ENCODE measurements at regions not wholly inside any gene's neighbourhood (a gene's known extent, or its start where the extent isn't known, plus 50 kb on each side); places are given as distances from the start of the nearest gene placed in this dataset.
A peak's percentile ranks its signal among the peaks of the same experiment; 100 is the strongest.
"Not testable (repeated sequence)": the region's sequence is repeated elsewhere in the genome, so short reads cannot be mapped to it uniquely, and the experiment has no call there.

DNA sequence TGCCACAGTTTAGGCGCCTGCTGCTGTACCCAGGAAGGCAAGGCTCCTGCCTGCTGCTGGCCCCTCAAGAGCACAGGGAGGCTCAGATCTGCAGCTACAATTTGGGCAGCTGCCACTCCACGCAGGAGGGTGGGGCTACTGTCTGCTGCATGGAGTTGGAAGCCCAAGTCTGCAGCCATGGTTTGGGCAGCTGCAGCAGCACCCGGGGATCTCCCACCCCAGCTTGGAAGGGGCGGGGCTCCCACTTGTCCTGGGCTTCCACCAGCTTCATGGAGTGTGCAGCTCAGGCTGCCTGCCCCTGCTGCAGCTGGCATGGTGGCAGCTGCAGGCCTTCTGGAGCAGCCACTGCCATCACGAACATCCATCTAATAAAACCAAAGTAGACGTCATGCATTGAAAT, 512.9 kb downstream of the PYDC2 start:
- no peak for DNase-seq

DNA sequence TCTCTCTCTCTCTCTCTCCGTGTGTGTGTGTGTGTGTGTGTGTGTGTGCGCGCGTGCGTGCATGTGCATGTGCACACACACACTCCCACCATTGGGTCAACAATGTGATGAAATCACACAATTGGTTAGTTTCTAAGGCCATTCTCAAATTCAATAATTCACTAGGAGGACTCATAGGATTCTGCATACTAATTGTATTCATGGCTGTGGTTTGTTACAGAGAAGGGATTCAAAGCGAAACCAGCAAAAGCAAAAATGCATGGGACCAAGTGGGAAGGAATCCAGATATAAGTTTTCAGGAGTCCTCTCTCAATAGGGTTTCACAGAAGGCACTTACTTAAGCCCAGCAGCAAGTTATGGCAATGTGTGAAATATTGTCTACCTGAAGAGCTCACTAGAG, 515.0 kb downstream of the PYDC2 start:
- no peak for DNase-seq

GRCh38 chr3:191980443-191980842, 519.5 kb downstream of the PYDC2 start:
- no peak for DNase-seq

DNA sequence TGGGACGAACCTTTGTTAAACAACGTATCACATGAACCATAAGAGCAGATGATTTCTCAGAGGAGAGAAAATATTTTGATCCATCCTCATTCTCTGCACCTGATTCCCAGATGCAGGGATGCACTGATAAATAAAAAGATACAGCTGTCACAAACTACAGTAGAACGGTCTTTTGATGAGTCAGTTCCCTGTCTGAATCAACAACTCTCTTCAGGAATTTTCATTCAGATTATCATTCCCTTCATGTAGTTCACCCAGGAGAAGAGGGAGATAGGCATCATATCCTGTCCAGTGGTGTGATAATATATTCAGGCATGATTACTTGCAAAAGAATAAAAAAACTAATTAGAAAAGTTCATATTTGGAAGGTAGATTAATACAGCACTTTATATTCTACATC, 521.5 kb downstream of the PYDC2 start:
- DNase-seq = no peak

DNA sequence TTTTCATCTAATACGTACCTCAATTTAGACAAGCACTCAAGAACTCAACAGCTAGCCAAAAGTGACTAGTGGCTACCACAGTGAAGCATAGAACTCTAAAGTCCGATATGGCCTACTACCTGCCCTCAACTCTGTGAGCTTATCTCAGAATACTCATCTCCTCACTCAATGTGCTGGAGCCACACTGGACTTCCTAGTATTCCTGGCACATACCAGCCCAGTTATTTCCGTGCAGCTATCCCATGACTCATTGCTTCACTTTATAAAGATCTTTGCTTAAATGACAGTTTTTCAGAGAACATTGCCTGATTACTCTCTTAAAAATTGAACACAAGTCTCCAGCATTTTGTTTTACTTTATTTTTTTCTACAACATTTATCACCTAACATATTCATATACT, 524.7 kb downstream of the PYDC2 start:
- no peak for DNase-seq

- DNase-seq = no peak
These were observed 526.9 kb downstream of the PYDC2 start for GRCh38 chr3:191987831-191988350.

DNA sequence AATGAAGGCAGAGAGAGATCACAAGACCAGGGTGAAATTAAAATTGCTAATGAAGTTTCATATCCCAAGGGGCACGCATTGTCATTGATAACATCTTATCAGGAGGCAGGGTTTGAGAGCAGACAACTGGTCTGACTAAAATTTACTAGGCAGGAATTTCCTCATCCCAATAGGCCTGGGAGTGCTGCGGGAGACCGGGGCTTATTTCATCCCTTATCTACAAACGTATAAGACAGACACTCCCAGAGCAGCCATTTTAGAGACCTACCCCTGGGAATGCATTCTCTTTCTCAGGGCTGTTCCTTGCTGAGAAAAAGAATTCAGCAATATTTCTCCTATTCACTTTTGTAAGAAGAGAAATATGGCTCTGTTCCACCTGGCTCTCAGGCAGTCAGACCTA, 533.0 kb downstream of the PYDC2 start:
- not testable (repeated sequence) for DNase-seq

GRCh38 chr3:191997093-191997492, 536.1 kb downstream of the PYDC2 start:
- no peak for DNase-seq

- no peak for DNase-seq
These were observed 536.8 kb downstream of the PYDC2 start for GRCh38 chr3:191997579-191998268.

GRCh38 chr3:192001218-192001617, 540.3 kb downstream of the PYDC2 start:
- DNase-seq = no peak

DNA sequence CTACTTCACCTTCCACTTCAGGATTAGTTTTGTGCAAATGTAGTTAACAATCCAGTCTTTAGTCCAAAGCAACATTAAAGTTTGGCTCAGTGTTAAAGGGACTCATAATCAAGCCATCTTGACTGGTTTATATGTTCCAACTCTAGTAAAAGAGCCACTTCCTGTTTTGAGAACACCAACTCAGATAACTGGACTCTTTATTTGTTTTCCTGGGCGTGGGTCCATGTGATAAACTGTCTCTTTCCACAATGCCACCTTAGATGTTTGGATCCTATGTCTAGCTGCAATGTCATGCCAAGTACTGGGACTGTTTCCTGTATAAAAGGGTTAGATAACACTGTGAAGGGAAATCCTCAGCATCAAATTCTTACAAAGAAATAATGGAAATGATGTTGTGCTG, 545.0 kb downstream of the PYDC2 start:
- DNase-seq = no peak

GRCh38 chr3:192009903-192010302, 548.9 kb downstream of the PYDC2 start:
- DNase-seq = no peak

DNA sequence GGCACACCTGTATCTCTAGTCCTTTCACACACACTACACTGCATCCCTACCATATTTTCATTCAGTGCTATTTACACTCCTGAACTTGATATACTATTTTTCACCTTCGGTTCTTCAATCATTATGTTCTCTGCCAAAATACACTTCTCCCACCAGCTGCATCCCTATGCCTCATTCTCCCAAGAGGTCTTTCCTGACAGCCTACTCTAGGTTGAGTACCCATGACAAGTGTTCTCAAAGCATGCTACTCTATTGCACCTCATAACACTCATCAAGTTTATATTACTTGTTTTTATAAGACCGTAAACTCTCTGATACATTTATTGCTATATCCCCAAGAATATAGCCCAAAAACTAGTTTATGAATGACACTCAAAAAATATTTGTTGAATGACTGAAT, 549.5 kb downstream of the PYDC2 start:
- no peak for DNase-seq

DNA sequence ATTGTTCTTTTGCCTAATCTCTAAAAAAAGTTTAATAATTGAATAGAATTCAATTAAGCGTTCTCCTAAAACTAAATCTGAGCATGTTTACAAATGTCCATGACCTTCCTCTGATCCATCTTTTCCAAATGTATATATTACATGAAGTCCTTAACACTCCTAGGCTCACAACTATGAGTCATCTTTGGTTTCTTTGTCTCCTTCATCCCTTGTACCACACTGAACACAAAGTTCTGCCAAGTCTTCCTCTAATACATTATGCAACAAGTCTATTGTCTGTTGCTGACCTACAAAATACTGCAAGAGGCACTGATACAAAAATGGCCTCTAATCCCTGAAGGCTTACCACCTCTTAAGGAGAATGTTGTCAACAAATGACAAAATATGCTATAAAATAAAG, 550.2 kb downstream of the PYDC2 start:
- DNase-seq = no peak

DNA sequence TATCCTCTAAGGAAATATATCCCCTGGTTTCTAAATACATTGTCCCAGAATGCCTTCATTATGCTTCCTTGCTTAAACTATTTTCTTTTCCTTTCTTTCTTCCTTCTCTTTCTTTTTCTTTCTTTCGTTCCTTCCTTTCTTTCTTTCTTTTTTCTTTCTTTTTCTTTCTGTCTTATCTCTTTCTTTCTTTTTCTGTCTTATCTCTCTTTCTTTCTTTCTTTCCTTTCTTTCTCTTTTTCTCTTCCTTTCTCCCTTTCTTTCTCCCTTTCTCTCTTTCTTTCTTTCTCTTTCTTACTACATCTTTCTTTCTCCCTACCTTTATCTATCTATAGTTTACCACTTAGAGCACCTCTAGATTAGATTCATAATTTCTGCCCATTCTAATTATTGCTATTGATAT, 552.1 kb downstream of the PYDC2 start:
- no peak for DNase-seq

DNA sequence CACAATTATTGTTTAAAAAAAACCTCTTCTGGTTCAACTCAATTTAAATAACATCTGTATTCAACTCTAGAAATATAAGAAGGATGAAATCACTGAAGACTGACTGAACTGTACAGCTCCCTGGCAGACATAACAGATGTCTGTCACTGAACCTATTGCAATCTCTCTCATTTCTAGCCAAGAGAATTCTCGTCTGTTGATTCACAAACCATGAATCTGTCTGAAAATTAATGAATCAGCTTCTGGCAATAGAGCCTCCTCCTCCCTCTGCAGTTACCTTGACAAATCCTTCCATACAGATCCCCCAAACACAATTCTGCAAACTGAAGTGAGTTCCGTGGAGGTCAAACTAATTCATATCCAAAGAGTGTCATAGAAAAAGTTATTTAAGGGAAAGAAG, 561.4 kb downstream of the PYDC2 start:
- no peak for DNase-seq

DNA sequence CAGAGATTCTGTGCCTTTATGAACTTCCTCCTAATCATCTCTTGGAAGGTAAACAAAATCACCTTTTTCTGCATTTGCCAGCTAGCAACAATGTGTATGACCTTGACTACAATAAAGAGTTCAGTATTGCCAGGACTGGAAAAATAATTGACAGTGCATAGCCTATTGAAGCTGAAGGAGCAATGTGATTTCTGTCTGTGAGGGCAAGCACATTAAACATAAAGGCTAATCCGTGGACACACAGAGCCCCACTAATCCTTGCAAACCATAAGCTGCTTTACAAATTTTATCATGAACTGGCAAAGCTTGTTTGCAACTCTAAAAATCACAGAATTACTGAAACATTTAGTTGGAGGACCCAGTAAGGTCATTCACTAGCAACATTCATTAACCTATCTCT, 563.8 kb downstream of the PYDC2 start:
- DNase-seq = no peak

- no peak for DNase-seq
These were observed 565.7 kb downstream of the PYDC2 start for GRCh38 chr3:192026661-192027060.

DNA sequence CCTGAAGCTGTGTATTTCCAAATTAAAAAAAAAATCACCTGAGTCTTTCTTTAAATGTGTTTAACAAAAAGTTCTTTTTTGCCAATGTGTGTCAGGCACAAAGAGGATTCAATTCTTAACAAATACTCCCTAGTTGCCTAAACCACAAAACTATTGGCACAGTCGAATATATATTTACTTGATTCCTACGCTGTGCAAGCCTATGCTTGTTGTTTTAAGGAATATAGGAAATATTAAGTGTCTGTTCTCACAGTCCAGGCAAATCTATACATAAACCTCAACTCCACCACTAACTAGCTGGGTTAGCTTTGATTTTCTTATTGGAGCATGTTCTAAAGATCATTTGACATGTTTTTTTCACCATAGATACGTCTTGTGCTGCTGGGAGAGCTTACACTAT, 571.0 kb downstream of the PYDC2 start:
- no peak for DNase-seq

DNA sequence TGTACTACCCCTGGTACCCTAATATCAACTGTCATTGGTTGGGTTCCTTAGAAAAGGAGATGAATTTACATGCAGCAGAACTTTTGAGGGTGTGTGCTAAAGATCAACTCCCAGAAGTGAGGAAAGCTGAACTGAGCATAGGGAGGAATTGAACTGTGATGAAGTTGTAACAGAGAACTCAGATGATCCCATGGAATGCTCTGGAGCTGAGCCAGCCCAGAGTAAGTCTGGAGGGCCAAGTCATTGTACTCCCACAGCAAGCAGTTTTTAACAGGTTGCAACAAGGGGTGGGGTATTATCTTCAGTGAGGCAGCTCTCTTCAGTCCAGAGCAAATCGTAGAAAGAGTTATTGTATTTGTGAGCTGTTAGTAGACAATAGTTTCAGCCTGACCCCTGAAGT, 572.3 kb downstream of the PYDC2 start:
- DNase-seq = no peak

DNA sequence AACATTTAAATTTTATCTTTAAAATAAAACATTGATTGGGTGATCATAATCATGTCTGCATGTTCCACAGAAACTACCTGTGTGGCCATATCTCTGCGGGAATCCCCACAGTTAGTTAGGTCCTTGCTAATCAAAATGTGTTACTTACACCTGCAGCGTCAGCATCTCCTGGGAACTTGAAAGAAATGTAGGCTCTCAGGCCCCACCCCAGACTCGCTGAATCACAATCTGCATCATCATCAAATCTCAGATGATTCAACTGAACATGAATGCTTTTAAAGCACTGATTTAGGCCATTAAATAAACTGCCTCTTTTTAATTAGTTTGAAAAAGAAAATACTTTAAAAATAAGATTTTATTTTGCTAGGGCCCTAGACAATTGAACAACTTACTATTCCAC, 577.8 kb downstream of the PYDC2 start:
- no peak for DNase-seq

DNA sequence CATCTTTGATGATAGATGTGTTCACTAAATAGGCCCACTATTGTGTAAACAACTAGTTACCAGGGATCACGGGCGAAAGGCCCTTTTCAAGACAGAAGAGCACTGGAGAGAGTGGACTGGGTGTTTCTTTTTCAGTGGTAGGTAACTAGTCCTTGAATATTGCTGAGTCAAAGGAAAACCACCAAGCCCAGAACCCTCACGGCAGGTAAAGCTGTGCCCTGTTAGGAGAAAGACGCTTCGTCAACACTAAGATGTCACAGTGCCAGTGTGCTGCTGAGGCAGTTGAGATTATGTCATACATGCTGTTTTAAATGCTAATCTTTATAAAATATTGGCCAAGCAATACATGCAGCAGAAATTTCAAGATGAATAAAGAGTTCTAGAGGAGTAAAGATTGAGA, 578.6 kb downstream of the PYDC2 start:
- DNase-seq = no peak

- no peak for DNase-seq
These were observed 579.5 kb downstream of the PYDC2 start for GRCh38 chr3:192040282-192041043.

DNA sequence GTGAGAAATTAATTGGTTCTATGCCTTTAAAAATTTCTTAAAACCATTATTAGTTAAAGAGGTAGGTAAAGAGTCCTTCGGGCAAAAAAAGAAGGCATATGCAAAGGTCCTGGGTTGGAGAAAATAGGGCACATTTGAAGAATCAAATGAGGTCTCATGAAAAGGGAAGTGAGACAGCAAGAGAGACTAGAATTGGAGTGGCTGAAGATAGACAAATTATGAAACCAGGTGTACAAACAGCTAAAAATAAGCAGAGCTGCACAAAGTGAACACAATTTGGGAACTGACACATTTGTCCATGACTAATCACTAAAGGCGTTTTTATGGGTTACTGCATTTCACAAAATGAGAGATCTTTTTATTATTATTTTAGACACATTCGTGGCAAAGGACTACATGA, 581.2 kb downstream of the PYDC2 start:
- DNase-seq = peak; percentile 45

GRCh38 chr3:192054881-192055280, 593.9 kb downstream of the PYDC2 start:
- DNase-seq = no peak

Data from MV-4-11 (cell line).